ENCODE measurements at regions not wholly inside any gene's neighbourhood (a gene's known extent, or its start where the extent isn't known, plus 50 kb on each side); places are given as distances from the start of the nearest gene placed in this dataset.

GRCh38 chr2:64386676-64387075 is 67.3 kb upstream of the LGALSL start:
- no peak for TF ChIP-seq CTCF (IDR thresholded peaks at IDR 0.05)
- no peak overlapping the region for H3K4me3 Mint-ChIP-seq
- H3K27me3 Mint-ChIP-seq (ENCODE audit: low read depth, poor library complexity): no peaks in the 10 kb centered on the region
- H3K4me1 Mint-ChIP-seq: peaks cover 11% of the 10 kb centered on the region
- peaks cover 40% of the 10 kb centered on the region for H3K9me3 Mint-ChIP-seq
- DNase-seq: no peak
- H3K36me3 Mint-ChIP-seq (ENCODE audit: low read depth): peaks cover 23% of the 10 kb centered on the region
- H3K27ac Mint-ChIP-seq: peak overlapping the region; percentile 50

GRCh38 chr2:64390586-64390985 is 63.4 kb upstream of the LGALSL start:
- peaks cover 33% of the 10 kb centered on the region for H3K36me3 Mint-ChIP-seq (ENCODE audit: low read depth)
- H3K9me3 Mint-ChIP-seq: peaks cover 46% of the 10 kb centered on the region
- no peak for TF ChIP-seq CTCF (IDR thresholded peaks at IDR 0.05)
- no peak for DNase-seq
- no peaks in the 10 kb centered on the region for H3K4me1 Mint-ChIP-seq
- no peak overlapping the region for H3K4me3 Mint-ChIP-seq
- H3K27me3 Mint-ChIP-seq (ENCODE audit: low read depth, poor library complexity): no peaks in the 10 kb centered on the region
- H3K27ac Mint-ChIP-seq: no peak overlapping the region

- TF ChIP-seq CTCF (IDR thresholded peaks at IDR 0.05): no peak
- peaks cover 33% of the 10 kb centered on the region for H3K36me3 Mint-ChIP-seq (ENCODE audit: low read depth)
- H3K27me3 Mint-ChIP-seq (ENCODE audit: low read depth, poor library complexity): no peaks in the 10 kb centered on the region
- peaks cover 45% of the 10 kb centered on the region for H3K9me3 Mint-ChIP-seq
- no peaks in the 10 kb centered on the region for H3K4me1 Mint-ChIP-seq
- H3K27ac Mint-ChIP-seq: no peak overlapping the region
- no peak overlapping the region for H3K4me3 Mint-ChIP-seq
- DNase-seq: no peak
Observed at GRCh38 chr2:64391424-64391823, 62.5 kb upstream of the LGALSL start.

DNA sequence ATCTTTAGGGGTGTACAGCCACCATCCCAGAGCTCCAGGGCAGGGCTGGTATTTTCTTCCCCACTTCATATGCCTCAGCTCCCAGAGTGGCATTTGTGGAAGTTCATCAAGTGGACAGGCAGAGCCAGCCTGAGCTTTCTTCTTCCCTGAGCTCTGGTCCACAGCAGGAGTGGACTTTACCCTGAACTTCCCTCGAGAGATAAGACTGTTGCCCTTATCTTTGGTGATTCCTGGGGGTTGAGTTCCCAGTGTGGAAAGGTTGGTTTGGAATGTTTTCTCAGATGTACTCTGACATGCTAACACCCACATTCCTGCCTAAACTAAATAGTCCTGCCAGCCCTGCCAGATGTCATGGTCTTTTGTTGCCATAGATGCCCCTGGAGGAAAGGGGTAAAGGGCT is 62.0 kb upstream of the LGALSL start:
- Mint-ChIP-seq H3K27ac (no peak overlapping the region), H3K9me3 (peaks cover 42% of the 10 kb centered on the region), H3K27me3 (ENCODE audit: low read depth, poor library complexity) (no peaks in the 10 kb centered on the region), H3K4me1 (no peaks in the 10 kb centered on the region), H3K4me3 (no peak overlapping the region), H3K36me3 (ENCODE audit: low read depth) (peaks cover 33% of the 10 kb centered on the region)
- no peak for DNase-seq
- TF ChIP-seq CTCF (IDR thresholded peaks at IDR 0.05): no peak

DNA sequence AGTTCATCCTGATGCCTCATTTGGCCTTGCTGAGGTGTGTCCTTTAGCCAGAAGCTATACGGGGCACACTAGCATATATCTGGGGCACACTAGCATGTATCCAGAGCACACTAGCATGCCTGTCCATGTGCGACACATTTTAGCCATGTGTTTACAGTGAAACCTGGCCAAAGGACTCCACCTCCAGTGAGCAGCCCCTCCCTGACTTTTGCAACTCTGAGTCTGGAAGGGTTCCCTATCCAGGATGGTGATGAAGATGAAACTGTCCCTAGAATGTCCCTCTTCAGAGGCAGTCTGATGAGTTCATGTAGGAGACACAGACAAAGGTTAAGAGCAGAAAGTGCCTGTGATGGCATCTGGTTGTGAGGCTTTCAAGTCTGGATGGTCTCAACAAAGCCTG is 61.4 kb upstream of the LGALSL start:
- Mint-ChIP-seq H3K27me3 (ENCODE audit: low read depth, poor library complexity) (no peaks in the 10 kb centered on the region), H3K4me3 (no peak overlapping the region), H3K27ac (no peak overlapping the region), H3K9me3 (peaks cover 41% of the 10 kb centered on the region), H3K36me3 (ENCODE audit: low read depth) (peaks cover 37% of the 10 kb centered on the region), H3K4me1 (no peaks in the 10 kb centered on the region)
- no peak for TF ChIP-seq CTCF (IDR thresholded peaks at IDR 0.05)
- no peak for DNase-seq

DNA sequence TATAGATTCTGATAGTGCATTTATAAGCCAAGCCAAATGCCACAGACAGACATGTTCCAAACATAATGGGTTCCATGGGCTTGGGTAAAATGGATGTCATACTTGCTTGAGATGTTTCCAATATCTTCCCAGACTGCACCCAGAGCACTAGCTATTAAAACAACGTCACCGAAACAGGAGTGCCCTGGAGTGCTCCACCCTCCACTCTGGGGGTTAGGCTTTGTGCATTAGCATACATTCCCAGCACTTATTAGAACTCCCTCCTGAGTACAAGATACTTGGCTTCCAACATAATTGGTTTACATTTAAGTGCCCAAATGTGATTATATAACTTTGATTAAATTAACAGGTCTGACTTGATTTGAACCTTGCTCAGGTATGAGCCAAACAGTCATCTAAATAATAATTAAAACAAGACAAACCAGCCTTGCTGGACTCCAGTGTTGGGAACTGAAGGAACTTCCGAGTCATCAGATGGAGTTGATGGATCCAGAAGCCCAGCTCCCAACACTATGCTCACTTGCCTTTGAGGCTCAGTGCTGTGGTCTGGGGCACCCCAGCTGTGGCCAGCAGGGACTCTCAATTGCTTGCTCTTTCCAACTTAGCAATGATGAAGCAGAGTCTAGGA is 60.5 kb upstream of the LGALSL start:
- no peak overlapping the region for H3K27ac Mint-ChIP-seq

More for the DNA sequence above, 60.5 kb upstream of the LGALSL start:
- Mint-ChIP-seq H3K9me3 (peaks cover 32% of the 10 kb centered on the region), H3K4me3 (no peak overlapping the region), H3K36me3 (ENCODE audit: low read depth) (peaks cover 33% of the 10 kb centered on the region), H3K27me3 (ENCODE audit: low read depth, poor library complexity) (peaks cover 1% of the 10 kb centered on the region), H3K4me1 (peaks cover 4% of the 10 kb centered on the region)
- no peak for DNase-seq
- no peak for TF ChIP-seq CTCF (IDR thresholded peaks at IDR 0.05)
